Gastrocnemius medialis (tissue), 4 donors: ENCODE measurements at regions not wholly inside any gene's neighbourhood (a gene's known extent, or its start where the extent isn't known, plus 50 kb on each side); places are given as distances from the start of the nearest gene placed in this dataset.

Experiments used
- POLR2A ChIP-seq, 2 donors: fragments of 450-650 bp; IDR thresholded peaks; one replicate each; pipeline ENCODE4 v1.6.1; 2017; ENCODE audit warnings: antibody characterized with exemption in 2 of 2, mild to moderate bottlenecking in 2 of 2, moderate library complexity in 2 of 2
- TF ChIP-seq, protein P1 (sequence below), 5 experiments: fragments of 450-650 bp in 3 of 5; fragments of 200-600 bp in 2 of 5; sonication (generic) in 2 of 5; IDR thresholded peaks in 4 of 5; conservative IDR thresholded peaks in 1 of 5; 1 replicate in 4 of 5; 2 replicates in 1 of 5; pipeline ENCODE4 v1.5.1; 2016 to 2019; ENCODE audit warnings: antibody characterized with exemption in 5 of 5, mild to moderate bottlenecking in 3 of 5, moderate library complexity in 3 of 5

DNA sequence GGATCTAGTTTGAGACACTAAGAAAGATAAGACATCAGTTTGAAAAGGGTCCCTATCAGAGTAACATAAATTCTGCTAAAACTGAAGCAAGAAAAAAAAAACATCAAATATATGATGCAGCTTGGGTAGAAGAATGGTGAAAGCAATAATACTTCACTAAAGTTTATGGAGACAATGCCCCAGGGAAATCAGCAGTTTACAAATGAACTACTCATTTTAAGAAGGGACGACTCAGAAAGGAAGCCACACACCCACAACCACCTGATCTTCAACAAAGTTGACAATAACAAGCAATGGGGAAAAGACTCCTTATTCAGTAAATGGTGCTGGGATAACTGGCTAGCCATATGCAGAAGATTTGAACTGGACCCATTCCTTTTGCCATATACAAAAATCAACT lies 143.5 kb downstream of the TPBG start:
- TF ChIP-seq, protein P1, sequence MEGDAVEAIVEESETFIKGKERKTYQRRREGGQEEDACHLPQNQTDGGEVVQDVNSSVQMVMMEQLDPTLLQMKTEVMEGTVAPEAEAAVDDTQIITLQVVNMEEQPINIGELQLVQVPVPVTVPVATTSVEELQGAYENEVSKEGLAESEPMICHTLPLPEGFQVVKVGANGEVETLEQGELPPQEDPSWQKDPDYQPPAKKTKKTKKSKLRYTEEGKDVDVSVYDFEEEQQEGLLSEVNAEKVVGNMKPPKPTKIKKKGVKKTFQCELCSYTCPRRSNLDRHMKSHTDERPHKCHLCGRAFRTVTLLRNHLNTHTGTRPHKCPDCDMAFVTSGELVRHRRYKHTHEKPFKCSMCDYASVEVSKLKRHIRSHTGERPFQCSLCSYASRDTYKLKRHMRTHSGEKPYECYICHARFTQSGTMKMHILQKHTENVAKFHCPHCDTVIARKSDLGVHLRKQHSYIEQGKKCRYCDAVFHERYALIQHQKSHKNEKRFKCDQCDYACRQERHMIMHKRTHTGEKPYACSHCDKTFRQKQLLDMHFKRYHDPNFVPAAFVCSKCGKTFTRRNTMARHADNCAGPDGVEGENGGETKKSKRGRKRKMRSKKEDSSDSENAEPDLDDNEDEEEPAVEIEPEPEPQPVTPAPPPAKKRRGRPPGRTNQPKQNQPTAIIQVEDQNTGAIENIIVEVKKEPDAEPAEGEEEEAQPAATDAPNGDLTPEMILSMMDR (IDR thresholded peaks at IDR 0.05 in 4 of 5, conservative IDR thresholded peaks at IDR 0.05 in 1 of 5), result no peak
- no peak for TF ChIP-seq POLR2A (IDR thresholded peaks at IDR 0.05)
